ENCODE measurements at regions not wholly inside any gene's neighbourhood (a gene's known extent, or its start where the extent isn't known, plus 50 kb on each side); places are given as distances from the start of the nearest gene placed in this dataset.

DNA sequence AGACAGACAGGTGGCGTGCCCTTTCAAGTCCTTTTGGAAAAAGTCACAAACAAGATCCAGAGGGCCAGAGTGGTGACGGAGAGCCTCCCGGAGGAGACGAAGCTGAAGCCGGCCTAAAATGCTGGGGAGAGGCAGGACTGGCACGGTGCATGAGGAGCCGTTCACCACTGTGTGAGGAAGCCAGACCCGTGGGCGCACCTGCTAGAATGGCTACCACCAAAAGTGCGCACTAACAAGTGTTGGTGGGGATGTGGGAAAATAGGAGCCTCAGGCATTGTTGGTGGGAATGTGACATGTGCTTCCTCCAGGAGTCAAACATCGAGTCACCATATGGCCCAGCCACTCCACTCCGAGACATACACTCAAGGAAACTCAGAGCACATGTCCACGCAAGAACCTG is 67.4 kb upstream of the HELT start:
- no peak for TF ChIP-seq TAF1 (IDR thresholded peaks at IDR 0.05; ENCODE audit: borderline replicate concordance, insufficient read depth, low read length)
- no peak for TF ChIP-seq POLR2AphosphoS5 (IDR thresholded peaks at IDR 0.05; ENCODE audit: low read depth, low read length)
- no peak for TF ChIP-seq REST (IDR thresholded peaks at IDR 0.05; ENCODE audit: insufficient read depth in 1 of 2, low read depth in 2 of 2, low read length in 2 of 2)
- no peak for TF ChIP-seq SIN3A (IDR thresholded peaks at IDR 0.05; ENCODE audit: borderline replicate concordance, insufficient read depth, low read length)
- TF ChIP-seq FOXP2 (optimal IDR thresholded peaks at IDR 0.05; ENCODE audit: borderline replicate concordance, extremely low read depth, extremely low read length, insufficient read depth), result no peak

GRCh38 chr4:184951668-184952160 is 66.6 kb upstream of the HELT start:
- no peak for TF ChIP-seq TAF1 (IDR thresholded peaks at IDR 0.05; ENCODE audit: borderline replicate concordance, insufficient read depth, low read length)
- TF ChIP-seq POLR2AphosphoS5 (IDR thresholded peaks at IDR 0.05; ENCODE audit: low read depth, low read length), result no peak

- TF ChIP-seq FOXP2 (optimal IDR thresholded peaks at IDR 0.05; ENCODE audit: borderline replicate concordance, extremely low read depth, extremely low read length, insufficient read depth) (no peak), SIN3A (IDR thresholded peaks at IDR 0.05; ENCODE audit: borderline replicate concordance, insufficient read depth, low read length) (no peak), REST (IDR thresholded peaks at IDR 0.05; ENCODE audit: insufficient read depth in 1 of 2, low read depth in 2 of 2, low read length in 2 of 2) (no peak), TAF1 (IDR thresholded peaks at IDR 0.05; ENCODE audit: borderline replicate concordance, insufficient read depth, low read length) (no peak), POLR2AphosphoS5 (IDR thresholded peaks at IDR 0.05; ENCODE audit: low read depth, low read length) (no peak)
Observed at GRCh38 chr4:184952522-184952921, 65.8 kb upstream of the HELT start.

DNA sequence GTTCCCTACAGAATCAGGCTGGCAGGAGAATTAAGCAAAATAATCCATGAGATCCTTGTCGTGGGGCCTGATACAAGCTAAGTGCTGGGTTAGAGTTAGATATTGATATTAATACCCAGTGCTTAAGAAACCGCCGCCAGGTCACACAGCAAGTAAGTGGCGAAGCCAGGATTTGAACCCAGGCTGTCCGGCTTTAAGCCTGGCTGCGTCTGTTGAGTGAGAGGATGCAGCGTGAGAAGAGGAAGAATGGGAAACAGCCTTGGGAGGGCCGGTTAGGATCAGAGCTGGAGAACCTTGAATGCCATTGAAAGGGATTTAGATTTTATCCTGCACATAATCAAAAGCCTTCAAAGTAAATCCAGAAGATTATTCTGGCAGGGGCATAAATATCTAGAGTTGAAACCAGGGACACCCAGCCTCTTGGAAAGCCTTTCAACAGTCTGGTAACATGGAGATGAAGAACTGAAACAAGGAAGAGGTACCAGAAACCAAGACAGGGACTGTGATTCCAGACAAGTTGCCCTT is 64.8 kb upstream of the HELT start:
- TF ChIP-seq SIN3A (IDR thresholded peaks at IDR 0.05; ENCODE audit: borderline replicate concordance, insufficient read depth, low read length) (no peak), REST (IDR thresholded peaks at IDR 0.05; ENCODE audit: insufficient read depth in 1 of 2, low read depth in 2 of 2, low read length in 2 of 2) (no peak)

GRCh38 chr4:184953971-184954370 is 64.3 kb upstream of the HELT start:
- TF ChIP-seq POLR2AphosphoS5 (IDR thresholded peaks at IDR 0.05; ENCODE audit: low read depth, low read length) (no peak), REST (IDR thresholded peaks at IDR 0.05; ENCODE audit: insufficient read depth in 1 of 2, low read depth in 2 of 2, low read length in 2 of 2) (no peak), FOXP2 (optimal IDR thresholded peaks at IDR 0.05; ENCODE audit: borderline replicate concordance, extremely low read depth, extremely low read length, insufficient read depth) (no peak), TAF1 (IDR thresholded peaks at IDR 0.05; ENCODE audit: borderline replicate concordance, insufficient read depth, low read length) (no peak), SIN3A (IDR thresholded peaks at IDR 0.05; ENCODE audit: borderline replicate concordance, insufficient read depth, low read length) (no peak)
